CD1c-positive myeloid dendritic cell (primary cell): ENCODE measurements at regions not wholly inside any gene's neighbourhood (a gene's known extent, or its start where the extent isn't known, plus 50 kb on each side); places are given as distances from the start of the nearest gene placed in this dataset.
"Not testable (repeated sequence)": the region's sequence is repeated elsewhere in the genome, so short reads cannot be mapped to it uniquely, and the experiment has no call there.

Source experiments
- DNase-seq: peaks from one replicate; pipeline ENCODE4 v3.0.0-alpha.2; 2016; ENCODE audit errors: extremely low spot score

DNA sequence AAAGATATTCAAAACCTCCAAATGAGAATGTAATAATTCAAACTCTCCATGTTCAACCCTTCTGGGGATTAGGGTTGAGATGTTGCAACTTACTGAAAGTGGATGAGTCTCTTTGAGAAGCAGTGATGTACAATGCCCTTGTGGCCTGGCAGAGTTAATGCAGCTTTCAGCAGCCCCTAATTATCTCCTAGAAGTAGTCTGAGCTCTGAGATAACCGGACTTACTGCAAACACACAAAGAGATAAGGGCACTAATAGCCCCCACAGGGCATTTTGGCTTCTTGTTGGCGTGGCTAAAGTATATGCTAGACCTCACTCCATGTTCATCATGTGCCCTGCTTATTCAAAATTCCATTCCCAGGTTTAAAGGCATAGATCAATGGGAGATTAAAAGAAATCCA lies 404.7 kb downstream of the NEBL start:
- DNase-seq = no peak

- no peak for DNase-seq
These were observed 407.1 kb downstream of the NEBL start for GRCh38 chr10:20489961-20490360.

GRCh38 chr10:20486791-20487190 lies 410.3 kb downstream of the NEBL start:
- no peak for DNase-seq

DNA sequence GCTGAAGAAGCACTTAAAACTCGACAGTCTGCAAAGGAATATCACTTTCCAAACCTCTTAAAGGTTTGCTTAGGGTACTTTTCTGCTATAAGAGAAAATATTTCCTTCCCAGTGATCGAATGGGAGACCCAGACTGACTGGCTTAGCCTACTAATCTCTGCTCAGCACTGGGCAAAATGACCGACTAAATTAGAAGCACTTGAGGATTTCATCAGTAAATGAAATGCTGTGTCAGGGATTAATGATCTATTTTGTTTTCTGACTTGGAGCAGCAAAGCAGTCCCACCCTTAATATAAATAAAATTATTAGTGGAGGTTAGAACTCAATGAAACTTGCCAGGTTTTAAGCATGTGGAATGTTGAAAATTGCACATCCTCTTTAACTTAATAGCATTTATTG lies 411.6 kb downstream of the NEBL start:
- no peak for DNase-seq

DNA sequence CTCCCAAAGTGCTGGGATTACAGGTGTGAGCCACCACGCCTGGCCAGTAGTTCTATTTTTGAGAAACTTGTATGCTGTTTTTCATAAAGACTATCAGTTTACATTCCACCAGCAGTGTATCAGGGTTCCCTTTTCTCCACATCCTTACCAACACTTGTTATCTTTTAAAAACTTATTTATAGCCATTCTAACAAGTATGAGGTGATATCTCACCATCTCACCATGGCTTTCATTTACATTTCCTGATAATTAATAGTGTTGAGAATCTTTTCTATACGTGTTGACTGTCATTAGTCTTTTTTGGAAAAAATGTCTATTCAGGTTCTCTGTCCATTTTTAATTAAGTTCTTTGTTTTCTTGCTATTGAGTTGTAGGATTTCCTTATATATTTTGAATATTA lies 416.1 kb downstream of the NEBL start:
- no peak for DNase-seq

DNA sequence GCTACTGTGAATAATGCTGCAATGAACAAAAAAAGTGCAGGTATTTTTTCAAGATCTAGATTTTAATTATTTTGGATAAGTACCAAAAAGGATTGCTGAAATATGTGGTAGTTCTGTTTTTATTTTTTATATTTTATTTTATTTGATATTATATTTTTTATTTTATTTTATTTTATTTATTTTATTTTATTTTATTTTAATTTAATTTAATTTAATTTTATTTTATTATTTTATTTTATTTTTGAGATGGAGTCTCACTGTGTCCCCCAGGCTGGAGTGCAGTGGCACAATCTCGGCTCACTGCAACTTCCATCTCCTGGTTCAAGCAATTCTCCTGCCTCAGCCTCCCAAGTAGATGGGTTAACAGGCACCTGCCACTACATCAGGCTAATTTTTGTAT lies 416.5 kb downstream of the NEBL start:
- not testable (repeated sequence) for DNase-seq

DNA sequence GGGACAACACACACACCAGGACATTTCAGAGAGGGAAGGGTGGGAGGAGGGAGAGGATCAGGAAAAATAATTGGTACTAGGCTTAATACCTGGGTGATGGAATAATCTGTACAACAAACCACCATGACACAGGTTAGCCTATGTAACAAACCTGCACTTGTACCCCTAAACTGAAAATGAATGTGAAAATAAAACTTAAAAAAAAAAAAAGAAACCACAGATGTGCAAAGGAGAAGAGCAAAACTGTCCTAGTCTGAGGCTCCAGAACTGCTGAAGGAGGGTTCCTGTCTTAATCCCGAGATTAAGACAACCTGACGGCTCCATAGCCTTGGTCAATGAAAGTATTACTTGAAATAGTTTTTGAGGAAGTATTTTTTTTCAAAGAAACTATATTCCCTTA lies 423.0 kb downstream of the NEBL start:
- DNase-seq = no peak

GRCh38 chr10:20473023-20473760 lies 423.9 kb downstream of the NEBL start:
- DNase-seq = no peak

GRCh38 chr10:20466731-20467130 lies 430.4 kb downstream of the NEBL start:
- DNase-seq = no peak

- no peak for DNase-seq
These were observed 439.5 kb downstream of the NEBL start for GRCh38 chr10:20457649-20458048.

DNA sequence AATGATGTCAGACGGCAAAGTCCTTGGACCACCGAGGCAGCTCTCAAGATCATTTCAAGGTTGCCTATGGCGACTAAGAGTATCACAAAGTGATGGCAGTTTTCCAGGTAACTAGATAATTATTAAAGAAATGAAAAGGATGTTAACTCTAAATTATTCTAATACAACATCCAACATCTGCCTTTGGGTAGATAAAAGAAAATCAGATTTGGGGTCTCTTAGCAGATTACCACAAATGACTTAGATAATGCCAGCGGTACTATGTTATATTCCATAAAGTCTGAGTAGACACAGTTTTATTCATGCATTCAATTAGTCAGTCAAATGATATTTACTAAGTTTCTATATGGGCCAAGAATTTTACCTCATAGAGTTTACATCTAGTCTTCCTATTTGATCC lies 441.3 kb downstream of the NEBL start:
- DNase-seq = no peak

- no peak for DNase-seq
These were observed 442.8 kb downstream of the NEBL start for GRCh38 chr10:20454331-20454730.

DNA sequence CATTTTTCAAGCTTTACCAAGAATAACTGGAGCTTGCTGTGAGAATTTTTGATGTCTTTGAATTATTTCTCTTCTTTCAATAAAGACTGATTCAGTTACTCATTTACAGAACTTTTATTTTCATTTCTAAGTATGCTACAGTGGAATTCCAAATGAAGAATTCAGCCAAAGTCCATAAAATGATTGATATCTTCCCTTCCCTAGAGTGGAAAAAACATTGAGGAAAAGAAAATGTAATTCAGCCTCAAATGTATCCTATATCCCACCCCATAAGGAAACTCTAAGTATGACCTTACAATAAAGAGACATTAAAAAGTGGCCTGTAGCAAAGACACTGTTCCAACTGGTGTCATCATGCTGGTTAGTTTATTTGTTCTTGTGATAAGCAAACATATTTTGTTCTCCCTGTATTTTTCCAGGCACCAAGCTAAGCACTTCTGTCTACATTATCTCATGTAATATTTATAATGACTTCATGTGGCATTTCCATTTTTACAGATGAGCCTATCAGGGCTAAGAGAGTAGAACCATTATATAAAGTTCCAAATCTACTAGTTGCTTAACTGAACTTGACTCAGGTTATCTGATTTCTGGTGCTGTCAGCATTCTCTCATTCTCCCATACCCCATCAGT lies 450.4 kb downstream of the NEBL start:
- DNase-seq = no peak

GRCh38 chr10:20443094-20443493 lies 454.0 kb downstream of the NEBL start:
- no peak for DNase-seq

GRCh38 chr10:20429742-20430141 lies 467.4 kb downstream of the NEBL start:
- DNase-seq = no peak

- DNase-seq = no peak
These were observed 469.3 kb downstream of the NEBL start for GRCh38 chr10:20427821-20428220.

GRCh38 chr10:20418286-20418685 lies 478.8 kb downstream of the NEBL start:
- no peak for DNase-seq

DNA sequence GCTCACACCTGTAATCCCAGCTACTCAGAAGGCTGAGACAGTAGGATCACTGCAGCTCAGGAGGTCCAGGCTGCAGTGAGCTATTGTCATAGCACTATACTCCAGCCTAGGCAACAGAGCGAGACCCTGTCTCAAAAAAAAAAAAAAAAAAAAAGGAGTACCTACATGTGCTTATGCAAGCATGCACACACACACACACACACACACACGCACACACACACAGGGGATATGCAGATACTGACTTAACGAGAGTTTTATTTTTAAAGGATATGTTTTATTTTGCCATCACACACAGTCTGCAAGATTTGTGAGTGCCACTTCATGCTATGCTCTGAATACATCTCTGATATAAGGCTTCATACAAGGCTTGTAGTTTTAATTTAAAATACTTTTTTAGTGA lies 479.3 kb downstream of the NEBL start:
- DNase-seq = no peak

DNA sequence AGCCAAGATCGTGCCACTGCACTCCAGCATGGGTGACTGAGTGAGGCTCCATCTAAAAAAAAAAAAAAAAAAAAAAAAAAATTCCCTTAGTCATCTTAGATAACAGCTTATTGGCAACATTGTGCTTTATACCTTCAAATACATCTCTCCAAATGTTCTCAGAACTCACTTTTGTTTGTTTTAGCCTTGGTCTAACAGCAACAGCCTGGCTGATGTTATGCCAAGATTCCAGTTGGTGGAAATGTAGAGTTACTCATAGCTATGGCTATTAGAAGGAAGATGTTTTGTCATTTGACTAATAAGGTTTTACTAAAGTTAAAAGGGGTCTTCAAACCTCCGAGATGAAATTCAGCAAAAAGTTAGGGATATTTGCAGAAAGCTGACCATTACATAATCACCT lies 481.4 kb downstream of the NEBL start:
- no peak for DNase-seq

GRCh38 chr10:20407357-20407756 lies 489.8 kb downstream of the NEBL start:
- no peak for DNase-seq

DNA sequence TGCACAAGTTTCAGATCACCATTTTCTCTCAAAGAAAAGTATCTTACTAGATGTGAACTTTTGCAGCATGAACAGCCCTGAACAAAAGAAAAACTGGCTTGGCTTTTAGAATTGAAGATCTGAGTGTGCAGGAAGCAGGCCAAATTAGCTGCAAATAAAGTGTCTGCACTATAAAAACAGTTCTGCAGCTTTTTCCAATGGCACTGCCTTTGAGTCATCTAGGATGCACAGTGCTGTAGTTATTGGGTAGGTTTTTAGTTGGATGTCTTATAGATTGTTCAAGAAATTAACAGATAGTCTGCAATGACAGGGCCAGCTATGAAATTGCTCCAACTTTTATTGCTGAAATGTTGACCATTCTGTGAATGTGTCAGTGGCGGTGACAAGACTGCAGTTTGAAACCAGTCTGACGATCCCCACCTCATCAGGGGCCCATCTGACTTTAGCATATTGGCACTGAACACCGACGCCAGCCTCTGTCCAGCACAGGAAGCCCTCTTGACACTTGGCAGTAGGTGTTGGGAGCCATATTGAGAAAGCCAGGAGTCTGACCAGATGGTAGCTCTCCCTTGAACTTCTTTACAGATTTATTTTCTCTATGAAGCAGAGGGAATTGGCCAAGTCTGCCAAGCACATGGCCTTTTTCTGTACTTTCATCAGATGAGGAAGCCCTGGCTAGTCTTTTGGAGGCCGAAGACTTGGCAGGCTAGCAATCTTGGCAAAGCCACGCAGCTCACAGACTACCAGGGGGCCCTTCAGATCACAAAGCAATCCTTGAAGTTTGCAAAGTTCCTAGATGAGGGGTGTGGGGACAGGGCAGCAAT lies 490.6 kb downstream of the NEBL start:
- no peak for DNase-seq

DNA sequence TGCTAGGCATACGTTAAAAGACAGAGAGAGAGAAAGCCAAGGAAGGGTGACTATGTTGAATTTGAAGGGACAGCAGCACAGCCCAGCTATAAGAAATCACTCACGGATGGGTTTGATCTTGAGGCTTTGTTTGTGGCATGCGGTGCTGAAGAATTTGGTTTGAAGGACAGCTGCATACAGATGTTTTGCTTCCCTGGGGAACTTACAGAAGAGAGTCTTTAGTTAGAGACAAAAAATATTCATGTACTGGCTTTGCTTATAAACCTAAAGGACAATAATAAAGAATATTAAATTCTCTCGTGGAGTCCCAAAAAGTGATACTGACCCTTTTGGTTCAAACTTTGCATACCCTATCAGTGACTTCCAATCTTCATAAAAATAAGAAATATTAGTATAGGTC lies 491.4 kb downstream of the NEBL start:
- DNase-seq = no peak

DNA sequence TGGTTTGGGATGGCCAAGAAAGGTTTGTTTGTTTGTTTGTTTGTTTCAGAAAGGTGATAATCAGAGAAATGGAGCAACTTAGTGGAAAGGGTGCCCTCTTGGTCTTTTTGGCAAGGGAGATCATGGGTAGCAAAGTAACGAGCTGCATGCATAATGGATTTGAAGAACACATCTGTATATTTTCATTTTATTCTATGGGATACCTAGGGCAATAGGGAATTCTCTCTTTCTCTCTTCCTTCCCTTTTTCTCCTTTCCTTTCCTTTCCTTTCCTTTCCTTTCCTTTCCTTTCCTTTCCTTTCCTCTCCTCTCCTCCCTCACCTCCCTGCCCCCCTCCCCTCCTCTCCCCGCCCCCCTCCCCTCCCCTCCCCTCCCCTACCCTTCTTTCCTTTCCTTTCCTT lies 492.1 kb downstream of the NEBL start:
- no peak for DNase-seq
